CD4-positive, alpha-beta T cell treated with Interferon gamma for 1 hour (primary cell): ENCODE measurements at regions not wholly inside any gene's neighbourhood (a gene's known extent, or its start where the extent isn't known, plus 50 kb on each side); places are given as distances from the start of the nearest gene placed in this dataset.

Experiments used
- DNase-seq: peaks from one replicate; pipeline ENCODE4 v3.0.0-alpha.2; 2020

- DNase-seq = no peak
Observed at GRCh38 chr7:23981758-23982157, 271.7 kb downstream of the STK31 start.

DNA sequence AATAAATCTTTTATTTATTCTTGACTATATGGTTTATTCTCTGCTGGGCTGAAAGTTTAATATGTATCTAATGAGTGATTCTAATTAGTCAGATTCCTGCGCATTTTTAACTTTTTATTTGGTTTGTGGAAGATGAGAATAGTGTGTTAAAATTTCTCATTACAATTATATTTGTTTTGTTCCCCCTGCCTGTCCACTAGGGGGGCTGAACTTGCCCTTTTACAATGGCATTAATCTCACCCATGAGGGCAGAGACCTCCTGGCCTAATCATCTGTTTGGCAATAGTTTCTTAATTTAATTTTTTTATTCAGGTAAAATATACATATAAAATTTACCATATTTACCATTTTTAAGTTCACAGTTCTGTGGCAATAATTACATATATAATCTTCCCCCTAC lies 278.5 kb upstream of the NPY start:
- no peak for DNase-seq

DNA sequence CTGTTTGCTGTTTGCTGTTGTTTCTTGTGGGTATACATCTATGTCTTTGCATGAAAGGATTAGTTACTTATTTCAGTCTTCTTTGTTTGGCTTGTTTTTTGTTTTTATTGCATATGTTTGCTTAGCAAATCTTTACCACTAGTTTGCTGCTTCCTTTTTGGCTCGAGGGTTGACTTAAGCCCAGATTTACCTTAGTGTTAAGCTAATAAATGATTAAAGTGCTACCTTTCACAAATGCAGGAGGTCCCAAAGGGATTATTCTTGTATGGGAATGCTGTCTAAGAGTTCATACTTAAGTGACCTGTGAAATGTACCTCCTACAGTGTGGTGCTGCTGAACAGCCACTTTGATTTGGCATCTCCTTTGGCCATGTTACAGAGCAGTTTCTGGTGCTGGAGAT lies 273.5 kb upstream of the NPY start:
- DNase-seq = no peak

GRCh38 chr7:24017519-24017918 lies 266.5 kb upstream of the NPY start:
- no peak for DNase-seq

GRCh38 chr7:24018331-24018730 lies 265.7 kb upstream of the NPY start:
- no peak for DNase-seq

DNA sequence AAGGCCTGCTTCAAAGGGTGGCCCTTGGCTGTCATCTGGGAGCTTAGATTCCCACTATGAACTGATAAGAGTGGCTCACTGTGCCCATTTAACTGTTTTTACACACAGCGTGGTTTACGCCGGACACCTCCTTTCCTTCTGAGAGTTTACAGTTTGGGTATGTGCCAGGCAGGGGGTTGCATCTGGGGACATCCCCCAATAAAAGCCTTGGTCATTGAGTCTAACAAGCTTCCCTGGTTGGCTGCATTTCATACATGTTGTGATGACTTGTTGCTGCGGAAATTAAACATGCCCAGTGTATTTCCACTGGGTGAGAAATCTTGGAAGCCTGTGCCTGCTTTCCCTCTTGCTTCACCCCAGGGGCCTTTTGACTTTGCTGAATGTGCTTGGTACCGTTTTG lies 264.1 kb upstream of the NPY start:
- DNase-seq = no peak

- DNase-seq = no peak
Observed at GRCh38 chr7:24024276-24025068, 259.5 kb upstream of the NPY start.

GRCh38 chr7:24025094-24025493 lies 258.9 kb upstream of the NPY start:
- DNase-seq = no peak

DNA sequence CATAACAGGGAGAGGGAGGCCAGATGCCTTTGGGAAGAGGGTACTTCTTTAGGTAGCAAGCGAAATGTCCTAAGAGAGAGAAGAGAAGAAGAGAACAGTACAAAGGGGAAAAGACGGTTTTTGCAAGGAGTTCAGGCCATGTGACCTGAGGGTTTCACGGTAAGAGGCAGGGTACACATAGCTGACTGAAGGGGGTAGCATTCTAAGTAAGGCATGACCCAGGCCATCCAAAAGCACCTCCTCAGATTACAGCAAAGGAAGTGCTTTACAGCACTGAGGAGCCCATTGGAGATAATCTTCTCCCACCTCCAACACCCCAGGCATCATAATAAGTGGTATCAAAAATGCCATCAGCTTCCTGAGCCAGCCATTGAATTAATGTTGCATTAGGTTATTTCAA lies 258.2 kb upstream of the NPY start:
- no peak for DNase-seq

- no peak for DNase-seq
Observed at GRCh38 chr7:24026351-24026750, 257.6 kb upstream of the NPY start.

DNA sequence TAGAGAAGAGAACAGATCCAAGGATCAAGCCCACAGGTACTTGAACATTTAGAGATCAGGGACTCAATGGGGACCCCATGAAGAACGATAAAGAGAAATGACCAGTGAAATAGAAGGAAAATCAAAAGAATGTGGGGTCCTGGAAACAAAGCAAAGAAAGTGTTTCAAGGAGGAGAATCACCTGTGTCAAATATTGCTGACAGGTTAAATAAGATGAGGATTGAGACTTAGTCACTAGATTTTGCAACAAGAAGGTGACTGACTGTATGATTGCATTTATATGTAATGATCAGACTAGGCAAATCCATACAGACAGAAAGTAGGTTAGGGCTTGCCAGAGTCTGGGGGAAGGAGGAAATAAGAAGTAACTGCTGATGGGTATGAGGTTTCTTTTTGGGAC lies 254.9 kb upstream of the NPY start:
- DNase-seq = no peak

- DNase-seq = no peak
Observed at GRCh38 chr7:24034251-24034650, 249.7 kb upstream of the NPY start.

DNA sequence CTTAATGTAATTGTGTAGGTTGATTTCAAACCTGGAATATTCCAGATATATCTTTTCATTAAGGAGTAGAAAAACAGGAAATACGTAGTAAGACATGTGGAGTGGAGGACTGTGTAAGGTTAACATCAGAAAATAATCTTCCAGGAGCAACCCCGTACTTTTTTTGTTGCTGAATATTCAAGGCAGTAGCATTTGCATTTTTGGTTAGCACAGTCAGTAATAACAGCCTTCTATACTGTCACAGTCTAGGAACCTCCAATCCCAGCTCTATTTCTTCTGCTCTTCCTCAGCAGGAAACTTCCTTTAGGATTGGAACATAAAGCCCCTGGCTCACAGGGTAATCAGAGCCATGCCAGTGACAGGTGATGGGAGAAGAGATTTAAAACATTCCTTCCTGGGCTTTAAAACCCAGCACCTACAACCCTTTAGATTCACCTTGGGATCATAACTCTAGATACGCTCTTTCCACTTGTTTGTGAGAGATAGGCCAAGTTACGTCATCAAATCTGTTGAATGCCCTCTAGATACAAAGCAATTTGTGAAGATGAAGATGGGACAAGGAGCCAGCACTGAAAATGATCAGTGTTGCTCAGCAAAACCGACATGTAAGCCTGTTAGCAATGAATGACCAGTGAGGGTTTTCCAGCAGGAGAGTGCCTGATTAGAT lies 248.5 kb upstream of the NPY start:
- no peak for DNase-seq

GRCh38 chr7:24036033-24036412 lies 248.0 kb upstream of the NPY start:
- no peak for DNase-seq

DNA sequence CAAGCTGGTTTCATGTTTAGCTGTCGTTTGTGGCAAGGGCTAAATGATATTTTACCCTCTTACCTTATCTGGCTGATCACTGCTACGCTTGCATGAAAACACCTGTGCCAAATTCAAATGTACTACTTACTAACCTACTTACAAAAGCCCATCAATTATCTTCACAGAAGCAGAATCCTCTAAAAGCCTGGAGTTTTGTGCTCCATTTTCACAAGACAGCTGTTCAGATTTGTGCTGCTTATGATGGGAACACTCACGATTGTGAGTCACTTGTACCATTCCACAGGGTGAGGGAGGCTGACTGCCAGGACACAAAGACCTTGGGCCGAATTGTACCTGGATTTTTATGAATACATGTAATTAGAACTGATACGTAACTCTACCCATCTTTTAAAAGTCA lies 245.0 kb upstream of the NPY start:
- DNase-seq = no peak

- DNase-seq = no peak
Observed at GRCh38 chr7:24039991-24040624, 243.9 kb upstream of the NPY start.

- DNase-seq = no peak
Observed at GRCh38 chr7:24042028-24042427, 242.0 kb upstream of the NPY start.

- DNase-seq = no peak
Observed at GRCh38 chr7:24049296-24049695, 234.7 kb upstream of the NPY start.

- DNase-seq = no peak
Observed at GRCh38 chr7:24050991-24051560, 232.9 kb upstream of the NPY start.

DNA sequence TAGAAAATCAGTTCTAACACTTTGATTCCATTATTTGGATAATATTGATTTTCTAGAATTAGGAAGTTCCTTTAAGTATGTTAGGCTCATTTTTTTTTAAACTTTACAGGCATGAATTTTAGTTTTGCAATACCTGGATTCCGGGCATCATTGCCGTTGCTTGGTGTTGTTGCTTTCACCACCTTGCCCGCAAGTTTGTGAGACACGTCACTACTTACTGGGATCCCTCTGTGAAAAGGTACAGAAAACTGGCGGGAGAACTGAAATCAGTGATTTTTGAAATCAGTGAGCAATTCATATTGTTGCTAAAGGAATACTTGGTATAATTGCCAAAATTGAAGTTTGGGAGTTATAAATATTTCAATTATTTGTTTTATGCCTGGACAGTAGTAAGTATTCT lies 232.3 kb upstream of the NPY start:
- DNase-seq = no peak

DNA sequence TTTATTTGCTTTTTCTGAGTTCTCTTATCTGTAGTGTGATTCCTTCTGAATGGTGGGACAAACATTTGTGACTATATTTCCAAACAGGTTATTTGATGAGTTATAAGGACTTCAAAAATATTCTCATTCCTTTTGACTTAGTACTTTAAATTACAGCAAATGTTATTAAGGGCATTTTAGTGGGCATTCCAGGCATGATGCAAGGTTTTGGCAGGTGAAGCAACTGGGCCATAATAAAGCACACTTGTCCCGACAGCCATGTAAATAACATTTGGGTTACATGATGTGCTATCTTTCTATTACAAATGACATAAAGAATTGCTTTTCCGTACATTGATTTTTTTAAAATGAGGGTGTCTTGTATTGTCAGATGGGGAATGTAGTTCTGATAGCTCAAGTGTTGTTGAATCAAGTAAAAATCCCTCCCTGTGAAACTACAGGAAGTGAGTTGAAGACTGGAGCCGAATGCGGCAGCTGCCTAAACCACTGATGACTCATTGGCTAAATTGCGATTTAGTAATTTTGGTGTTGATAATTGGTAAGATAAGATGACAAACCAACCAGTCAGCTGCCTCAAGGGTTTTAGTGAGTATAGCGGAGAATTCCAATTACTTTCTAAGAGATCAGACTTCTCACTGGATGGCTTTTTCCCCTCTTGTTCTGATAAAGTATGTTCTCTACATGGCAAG lies 231.3 kb upstream of the NPY start:
- no peak for DNase-seq

GRCh38 chr7:24054236-24054635 lies 229.8 kb upstream of the NPY start:
- no peak for DNase-seq

DNA sequence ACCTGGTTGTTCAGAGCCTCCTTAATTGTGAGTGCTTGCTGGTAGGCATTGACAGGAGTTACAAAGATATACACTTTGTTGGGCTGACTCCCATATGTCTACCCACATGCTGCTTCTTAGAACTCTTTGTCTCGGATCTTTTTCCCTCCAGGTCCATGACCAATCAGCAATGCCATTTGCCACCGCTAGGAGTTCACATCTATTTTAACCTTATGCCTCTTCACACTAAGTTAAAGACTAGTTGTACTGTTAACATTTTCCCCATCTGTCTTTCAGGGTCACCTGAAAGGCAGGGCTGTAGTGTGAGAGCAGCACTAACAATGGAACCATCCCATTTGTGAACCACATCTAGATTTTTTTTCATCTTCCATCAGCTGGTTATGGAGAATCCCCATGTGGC lies 226.7 kb upstream of the NPY start:
- DNase-seq = no peak
